HepG2 (cell line): ENCODE measurements at regions not wholly inside any gene's neighbourhood (a gene's known extent, or its start where the extent isn't known, plus 50 kb on each side); places are given as distances from the start of the nearest gene placed in this dataset.

Source experiments
- CTCF ChIP-seq: sonication (generic); formaldehyde crosslinking; IDR thresholded peaks from 2 replicates; pipeline ENCODE4 v1.5.0; 2020; ENCODE audit warnings: mild to moderate bottlenecking, missing genetic modification reagents, moderate library complexity
- SIN3B ChIP-seq: fragments of 150-350 bp; IDR thresholded peaks from 2 replicates; pipeline ENCODE4 v1.6.1; 2014; ENCODE audit warnings: low read length

DNA sequence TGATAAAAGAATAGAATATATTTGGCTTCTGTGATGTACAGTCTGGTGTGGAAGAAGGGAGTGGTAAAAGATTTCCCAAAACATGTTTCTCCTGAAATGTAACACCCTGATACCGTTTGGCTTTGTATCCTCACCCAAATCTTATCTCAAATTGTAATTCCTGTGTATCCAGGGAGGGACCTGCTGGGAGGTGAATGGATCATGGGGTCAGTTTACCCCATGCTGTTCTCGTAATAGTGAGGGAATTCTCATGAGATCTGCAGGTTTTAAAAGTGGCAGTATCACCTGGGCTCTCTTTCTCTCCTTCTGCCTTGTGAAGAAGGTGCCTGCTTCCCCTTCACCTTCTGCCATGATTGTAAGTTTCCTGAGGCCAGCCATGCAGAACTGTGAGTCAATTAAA lies 1070.8 kb downstream of the IGSF11 start:
- TF ChIP-seq SIN3B (no peak), CTCF (CRISPR knock-in tag) (no peak)
